B cell (primary cell): ENCODE measurements at regions not wholly inside any gene's neighbourhood (a gene's known extent, or its start where the extent isn't known, plus 50 kb on each side); places are given as distances from the start of the nearest gene placed in this dataset.

ENCODE experiments used
- ATAC-seq: fragments of 200-7000 bp; cut with Tn5 transposase; one replicate; pipeline ENCODE4 v1.10.0; 2021; ENCODE audit warnings: low read depth, mild to moderate bottlenecking, moderate number of reproducible peaks, moderate library complexity
- CTCF ChIA-PET: fragments of 350-600 bp; sonication (Branson Sonifier 250); formaldehyde crosslinking; loops from one replicate; lab custom pipeline; 2021; ENCODE audit warnings: antibody characterized with exemption, inconsistent platforms; lab: Charles Lee
- POLR2A ChIA-PET: fragments of 350-600 bp; sonication (Branson Sonifier 250); formaldehyde crosslinking; loops from one replicate; lab custom pipeline; 2021; ENCODE audit warnings: antibody characterized with exemption; lab: Charles Lee
- DNase-seq: peaks from one replicate; pipeline ENCODE4 v3.0.0; 2013
- H2AFZ ChIP-seq: 2 replicates; pipeline ENCODE4 v1.6.1; 2012; ENCODE audit warnings: mild to moderate bottlenecking, low read depth, low read length; ENCODE audit not compliant: insufficient read depth, poor library complexity, severe bottlenecking
- H3K27ac ChIP-seq, 2 donors: 1 replicate in 1 of 2; 2 replicates in 1 of 2; pipeline ENCODE4 v1.5.1; 2012 to 2013; ENCODE audit warnings: low read length in 2 of 2, mild to moderate bottlenecking in 2 of 2, moderate library complexity in 1 of 2
- H3K27me3 ChIP-seq, 4 experiments: fragments of 200-600 bp in 1 of 4; sonication (generic) in 1 of 4; replicated peaks in 1 of 4; 1 replicate in 2 of 4; 2 replicates in 2 of 4; pipeline versions ENCODE4 v1.6.1 to v1.7.0; 2013 to 2016; ENCODE audit warnings: low read length in 3 of 4, mild to moderate bottlenecking in 2 of 4, mixed read lengths in 1 of 4, moderate library complexity in 1 of 4; ENCODE audit not compliant: insufficient read depth in 4 of 4, control insufficient read depth in 3 of 4; ENCODE audit errors: control extremely low read depth in 1 of 4
- H3K36me3 ChIP-seq, 2 experiments: replicated peaks in 1 of 2; 1 replicate in 1 of 2; 2 replicates in 1 of 2; pipeline versions ENCODE4 v1.6.1 to v1.7.1; 2013; ENCODE audit warnings: low read length in 1 of 2; ENCODE audit not compliant: insufficient read depth in 2 of 2, control insufficient read depth in 1 of 2; ENCODE audit errors: control extremely low read depth in 1 of 2, extremely low read depth in 1 of 2
- H3K4me1 ChIP-seq, 2 donors: fragments of 200-600 bp in 1 of 2; sonication (generic) in 1 of 2; 1 replicate in 1 of 2; 2 replicates in 1 of 2; pipeline versions ENCODE4 v1.5.1 to v1.6.1; 2013 to 2017; ENCODE audit warnings: low read length in 2 of 2; ENCODE audit not compliant: control insufficient read depth in 2 of 2, insufficient read depth in 2 of 2
- H3K4me2 ChIP-seq: replicated peaks from 2 replicates; pipeline ENCODE3; 2012; ENCODE audit warnings: mild to moderate bottlenecking, low read depth, low read length; ENCODE audit not compliant: poor library complexity, severe bottlenecking
- H3K4me3 ChIP-seq, 5 experiments: fragments of 200-600 bp in 1 of 5; sonication (generic) in 1 of 5; 1 replicate in 3 of 5; 2 replicates in 2 of 5; pipeline versions ENCODE4 v1.5.1 to v1.7.0; 2011 to 2016; ENCODE audit warnings: low read length in 4 of 5, mild to moderate bottlenecking in 4 of 5, low read depth in 2 of 5, control low read depth in 1 of 5, moderate library complexity in 1 of 5; ENCODE audit not compliant: insufficient read depth in 1 of 5; ENCODE audit errors: control extremely low read depth in 1 of 5, extremely low read depth in 1 of 5
- H3K79me2 ChIP-seq: fragments of 200-600 bp; sonication (generic); one replicate; pipeline ENCODE4 v1.6.0; 2016; ENCODE audit warnings: low read length; ENCODE audit not compliant: control insufficient read depth, insufficient read depth
- H3K9ac ChIP-seq: fragments of 200-600 bp; sonication (generic); 2 replicates; pipeline ENCODE4 v1.6.1; 2017; ENCODE audit warnings: mild to moderate bottlenecking, low read length, moderate library complexity
- H3K9me3 ChIP-seq, 3 donors: one replicate each; pipeline versions ENCODE4 v1.6.1 to v1.7.1; 2013; ENCODE audit warnings: low read length in 2 of 3; ENCODE audit not compliant: control insufficient read depth in 2 of 3, insufficient read depth in 1 of 3; ENCODE audit errors: control extremely low read depth in 1 of 3
- H4K20me1 ChIP-seq: 2 replicates; pipeline ENCODE4 v1.6.0; 2012; ENCODE audit warnings: mild to moderate bottlenecking, low read length; ENCODE audit not compliant: insufficient read depth, control insufficient read depth, poor library complexity, severe bottlenecking
- H3K27ac Mint-ChIP-seq: one replicate; pipeline ENCODE4 v1.8.0; 2021; ENCODE audit warnings: mixed read lengths
- H3K27me3 Mint-ChIP-seq: one replicate; pipeline ENCODE4 v1.8.0; 2021; ENCODE audit warnings: mixed read lengths
- H3K4me1 Mint-ChIP-seq: one replicate; pipeline ENCODE4 v1.8.0; 2021; ENCODE audit warnings: mixed read lengths
- H3K4me3 Mint-ChIP-seq: one replicate; pipeline ENCODE4 v1.8.0; 2021; ENCODE audit warnings: mixed read lengths
- H3K9me3 Mint-ChIP-seq: one replicate; pipeline ENCODE4 v1.8.0; 2022; ENCODE audit warnings: mixed read lengths; ENCODE audit not compliant: insufficient read depth
- EZH2 ChIP-seq: IDR thresholded peaks from 2 replicates; pipeline ENCODE4 v1.6.1; 2012; ENCODE audit warnings: borderline replicate concordance, low read depth, mild to moderate bottlenecking, moderate library complexity, low read length; ENCODE audit not compliant: insufficient read depth, poor library complexity, severe bottlenecking
- WGBS: methylation state at CpG from one replicate; pipeline ENCODE4 v1.1.5; 2013; ENCODE audit warnings: missing lambda C conversion rate; ENCODE audit not compliant: insufficient coverage; 5-methylcytosine and 5-hydroxymethylcytosine counted together
- intact Hi-C: fragments of 100-400 bp; cut with micrococcal nuclease; formaldehyde crosslinking; loops from one replicate; pipeline ENCODE4 v1.10.0; 2022
- TF ChIP-seq, protein P1 (sequence below): fragments of 200-600 bp; IDR thresholded peaks from one replicate; pipeline ENCODE4 v1.8.0; 2022; ENCODE audit warnings: antibody characterized with exemption, mild to moderate bottlenecking

DNA sequence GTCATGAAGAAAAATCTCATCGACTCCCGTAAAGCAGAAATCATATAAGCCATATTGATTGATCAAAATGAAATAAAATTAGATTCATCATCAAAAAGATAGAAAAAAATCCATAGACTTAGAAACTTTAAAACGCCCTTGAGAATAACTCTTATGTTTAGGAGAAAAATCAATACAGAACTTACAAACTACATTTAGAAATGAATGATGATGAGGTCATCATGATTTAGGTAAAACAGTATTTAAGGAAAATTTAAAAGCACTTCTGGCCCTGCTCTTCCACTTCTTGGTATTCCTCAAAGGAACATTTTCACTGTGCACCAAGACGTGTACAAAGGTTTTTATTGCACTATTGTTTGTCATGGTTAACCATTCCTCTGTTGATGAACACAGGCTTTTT, 173.4 kb upstream of the PSMD7 start:
- H3K79me2 ChIP-seq: no peaks in the 10 kb centered on the region
- no peak overlapping the region for H3K9ac ChIP-seq
- no peaks in the 10 kb centered on the region for H3K27me3 ChIP-seq
- H3K4me3 Mint-ChIP-seq: no peak overlapping the region
- H3K27ac Mint-ChIP-seq: no peak overlapping the region
- DNase-seq (no peak), ATAC-seq (no peak)
- H3K27me3 Mint-ChIP-seq: no peaks in the 10 kb centered on the region
- no peak overlapping the region for H3K4me3 ChIP-seq
- H3K4me2 ChIP-seq: no peak overlapping the region
- peaks cover 10% of the 10 kb centered on the region for H3K9me3 Mint-ChIP-seq
- H3K36me3 ChIP-seq: no peaks in the 10 kb centered on the region
- WGBS: 67% methylated on average over 1 of the region's 4 CpGs
- H2AFZ ChIP-seq: no peak overlapping the region
- CTCF ChIA-PET: no interaction called here
- H3K27ac ChIP-seq: no peak overlapping the region
- intact Hi-C loops: no loop called here
- no peaks in the 10 kb centered on the region for H4K20me1 ChIP-seq
- POLR2A ChIA-PET: no interaction called here
- peaks cover 0 to 1% (median 0%) of the 10 kb centered on the region in 3 donors for H3K9me3 ChIP-seq
- TF ChIP-seq, protein P1, sequence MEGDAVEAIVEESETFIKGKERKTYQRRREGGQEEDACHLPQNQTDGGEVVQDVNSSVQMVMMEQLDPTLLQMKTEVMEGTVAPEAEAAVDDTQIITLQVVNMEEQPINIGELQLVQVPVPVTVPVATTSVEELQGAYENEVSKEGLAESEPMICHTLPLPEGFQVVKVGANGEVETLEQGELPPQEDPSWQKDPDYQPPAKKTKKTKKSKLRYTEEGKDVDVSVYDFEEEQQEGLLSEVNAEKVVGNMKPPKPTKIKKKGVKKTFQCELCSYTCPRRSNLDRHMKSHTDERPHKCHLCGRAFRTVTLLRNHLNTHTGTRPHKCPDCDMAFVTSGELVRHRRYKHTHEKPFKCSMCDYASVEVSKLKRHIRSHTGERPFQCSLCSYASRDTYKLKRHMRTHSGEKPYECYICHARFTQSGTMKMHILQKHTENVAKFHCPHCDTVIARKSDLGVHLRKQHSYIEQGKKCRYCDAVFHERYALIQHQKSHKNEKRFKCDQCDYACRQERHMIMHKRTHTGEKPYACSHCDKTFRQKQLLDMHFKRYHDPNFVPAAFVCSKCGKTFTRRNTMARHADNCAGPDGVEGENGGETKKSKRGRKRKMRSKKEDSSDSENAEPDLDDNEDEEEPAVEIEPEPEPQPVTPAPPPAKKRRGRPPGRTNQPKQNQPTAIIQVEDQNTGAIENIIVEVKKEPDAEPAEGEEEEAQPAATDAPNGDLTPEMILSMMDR: no peak
- no peak for TF ChIP-seq EZH2
- H3K4me1 Mint-ChIP-seq: no peaks in the 10 kb centered on the region
- no peaks in the 10 kb centered on the region for H3K4me1 ChIP-seq

DNA sequence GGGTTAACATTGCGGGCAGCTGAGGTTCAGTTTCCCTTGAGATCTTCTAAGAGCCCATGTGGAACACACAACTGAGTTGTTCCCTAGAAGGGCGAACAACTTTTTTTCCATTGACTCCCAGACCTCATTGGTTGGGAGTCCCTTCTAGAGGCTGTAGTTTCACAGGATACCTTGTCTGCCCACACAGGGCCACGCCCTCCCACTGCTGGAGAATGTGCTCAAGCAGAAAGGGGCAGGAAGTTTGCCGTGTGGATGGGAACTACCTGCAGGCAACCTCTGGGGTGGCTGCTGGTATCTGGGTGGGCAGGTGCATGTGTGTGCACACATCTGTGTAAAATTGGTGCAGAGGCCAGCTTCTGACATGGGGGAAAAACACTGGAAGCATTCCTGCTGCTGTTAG, 178.8 kb upstream of the PSMD7 start:
- no peak overlapping the region for H2AFZ ChIP-seq
- Mint-ChIP-seq H3K4me3 (no peak overlapping the region), H3K27me3 (peaks cover 5% of the 10 kb centered on the region), H3K9me3 (no peaks in the 10 kb centered on the region), H3K4me1 (no peaks in the 10 kb centered on the region), H3K27ac (no peak overlapping the region)
- H3K27me3 ChIP-seq: no peaks in the 10 kb centered on the region
- no peak for DNase-seq
- H3K9me3 ChIP-seq: no peaks in the 10 kb centered on the region
- no peaks in the 10 kb centered on the region for H4K20me1 ChIP-seq
- no peak overlapping the region for H3K27ac ChIP-seq
- H3K4me3 ChIP-seq: no peak overlapping the region
- ChIA-PET POLR2A (no interaction called here), CTCF (no interaction called here)
- ATAC-seq: no peak
- no peak for TF ChIP-seq EZH2
- TF ChIP-seq, protein P1: no peak
- no peaks in the 10 kb centered on the region for H3K36me3 ChIP-seq
- no peaks in the 10 kb centered on the region for H3K79me2 ChIP-seq
- intact Hi-C loops: no loop called here
- WGBS: 82% methylated on average over 4 of the region's 4 CpGs
- no peak overlapping the region for H3K9ac ChIP-seq
- H3K4me2 ChIP-seq: no peak overlapping the region
- H3K4me1 ChIP-seq: no peaks in the 10 kb centered on the region
